Fibroblast of villous mesenchyme (primary cell): ENCODE measurements at regions not wholly inside any gene's neighbourhood (a gene's known extent, or its start where the extent isn't known, plus 50 kb on each side); places are given as distances from the start of the nearest gene placed in this dataset.
"Not testable (repeated sequence)": the region's sequence is repeated elsewhere in the genome, so short reads cannot be mapped to it uniquely, and the experiment has no call there.

ENCODE experiments used
- DNase-seq: peaks from one replicate; pipeline ENCODE4 v3.0.0-alpha.2; 2010; ENCODE audit warnings: low read depth
- H3K4me3 ChIP-seq: 2 replicates; pipeline ENCODE4 v1.5.1; 2011; ENCODE audit warnings: low read depth, mild to moderate bottlenecking, low read length
- CTCF ChIP-seq: IDR thresholded peaks from 2 replicates; pipeline ENCODE4 v1.5.1; 2012; ENCODE audit warnings: low read depth, mild to moderate bottlenecking, low read length; ENCODE audit not compliant: insufficient read depth

- H3K4me3 ChIP-seq: no peak overlapping the region
- no peak for DNase-seq
- TF ChIP-seq CTCF: no peak
Observed at GRCh38 chr2:21787941-21788340, 664.2 kb downstream of the TDRD15 start.

GRCh38 chr2:21790311-21790710 is 666.5 kb downstream of the TDRD15 start:
- DNase-seq, H3K4me3 ChIP-seq: not testable (repeated sequence)

- no peak overlapping the region for H3K4me3 ChIP-seq
- no peak for TF ChIP-seq CTCF
Observed at GRCh38 chr2:21792571-21792970, 668.8 kb downstream of the TDRD15 start.

GRCh38 chr2:21793461-21793860 is 669.7 kb downstream of the TDRD15 start:
- no peak overlapping the region for H3K4me3 ChIP-seq
- no peak for TF ChIP-seq CTCF
- no peak for DNase-seq

More at GRCh38 chr2:21792571-21792970, 668.8 kb downstream of the TDRD15 start:
- no peak for DNase-seq

- H3K4me3 ChIP-seq: no peak overlapping the region
- no peak for DNase-seq
- no peak for TF ChIP-seq CTCF
Observed at GRCh38 chr2:21794611-21795010, 670.8 kb downstream of the TDRD15 start.

GRCh38 chr2:21800356-21800755 is 676.6 kb downstream of the TDRD15 start:
- no peak for DNase-seq
- no peak for TF ChIP-seq CTCF
- H3K4me3 ChIP-seq: no peak overlapping the region

GRCh38 chr2:21803550-21803949 is 679.8 kb downstream of the TDRD15 start:
- TF ChIP-seq CTCF: no peak

More at GRCh38 chr2:21803550-21803949, 679.8 kb downstream of the TDRD15 start:
- no peak overlapping the region for H3K4me3 ChIP-seq
- no peak for DNase-seq
